Transverse colon (tissue), 4 donors: ENCODE measurements at regions not wholly inside any gene's neighbourhood (a gene's known extent, or its start where the extent isn't known, plus 50 kb on each side); places are given as distances from the start of the nearest gene placed in this dataset.

Experiments used
- POLR2AphosphoS5 ChIP-seq, 3 donors: sonication (generic); formaldehyde crosslinking; IDR thresholded peaks; one replicate each; pipeline ENCODE4 v1.6.1; 2016; ENCODE audit warnings: antibody characterized with exemption in 3 of 3
- TF ChIP-seq, protein P1 (sequence below), 5 experiments: fragments of 200-600 bp in 3 of 5; fragments of 450-650 bp in 2 of 5; sonication (generic) in 3 of 5; IDR thresholded peaks; 1 replicate in 2 of 5; 2 replicates in 3 of 5; pipeline ENCODE4 v1.5.1; 2016 to 2017; ENCODE audit warnings: antibody characterized with exemption in 5 of 5, inconsistent platforms in 3 of 5, mild to moderate bottlenecking in 2 of 5, moderate library complexity in 1 of 5

DNA sequence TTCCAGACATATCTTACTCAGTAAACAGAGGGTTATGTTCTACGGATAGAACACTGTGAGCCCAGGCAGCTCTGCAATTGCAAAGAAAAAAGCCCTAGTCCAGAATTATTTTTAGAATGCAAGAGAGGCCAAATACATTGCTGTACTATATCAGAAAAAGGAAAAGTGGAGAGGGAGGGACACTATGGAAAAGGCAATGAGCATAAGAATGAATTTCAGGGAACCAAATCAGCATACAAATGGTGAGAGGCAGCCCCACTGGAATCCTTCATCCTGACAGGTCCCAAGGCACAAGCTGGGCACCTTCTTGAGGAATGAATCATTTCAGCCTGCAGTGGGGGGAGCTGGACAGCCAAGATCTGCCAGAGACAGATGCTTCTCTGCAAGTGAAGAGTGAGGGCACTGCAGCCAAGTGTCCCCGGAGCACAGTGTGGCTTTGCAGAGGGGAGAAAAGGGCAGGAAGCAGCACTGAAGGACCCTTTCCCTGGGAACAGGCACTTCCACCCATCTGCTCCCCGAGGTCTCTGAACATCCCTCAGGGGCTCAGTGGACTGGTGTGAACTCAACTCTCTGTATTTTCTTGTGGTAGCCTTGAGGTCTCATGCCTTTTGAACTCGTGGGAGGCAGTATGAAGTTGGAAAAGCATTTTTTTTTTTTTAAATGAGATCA is 115.6 kb downstream of the XCL2 start:
- TF ChIP-seq POLR2AphosphoS5 (IDR thresholded peaks at IDR 0.05), result peak; percentile 50 to 80 (median 57)
- TF ChIP-seq, protein P1, sequence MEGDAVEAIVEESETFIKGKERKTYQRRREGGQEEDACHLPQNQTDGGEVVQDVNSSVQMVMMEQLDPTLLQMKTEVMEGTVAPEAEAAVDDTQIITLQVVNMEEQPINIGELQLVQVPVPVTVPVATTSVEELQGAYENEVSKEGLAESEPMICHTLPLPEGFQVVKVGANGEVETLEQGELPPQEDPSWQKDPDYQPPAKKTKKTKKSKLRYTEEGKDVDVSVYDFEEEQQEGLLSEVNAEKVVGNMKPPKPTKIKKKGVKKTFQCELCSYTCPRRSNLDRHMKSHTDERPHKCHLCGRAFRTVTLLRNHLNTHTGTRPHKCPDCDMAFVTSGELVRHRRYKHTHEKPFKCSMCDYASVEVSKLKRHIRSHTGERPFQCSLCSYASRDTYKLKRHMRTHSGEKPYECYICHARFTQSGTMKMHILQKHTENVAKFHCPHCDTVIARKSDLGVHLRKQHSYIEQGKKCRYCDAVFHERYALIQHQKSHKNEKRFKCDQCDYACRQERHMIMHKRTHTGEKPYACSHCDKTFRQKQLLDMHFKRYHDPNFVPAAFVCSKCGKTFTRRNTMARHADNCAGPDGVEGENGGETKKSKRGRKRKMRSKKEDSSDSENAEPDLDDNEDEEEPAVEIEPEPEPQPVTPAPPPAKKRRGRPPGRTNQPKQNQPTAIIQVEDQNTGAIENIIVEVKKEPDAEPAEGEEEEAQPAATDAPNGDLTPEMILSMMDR (IDR thresholded peaks at IDR 0.05), result no peak
